Liver (tissue), 3 donors: ENCODE measurements at regions not wholly inside any gene's neighbourhood (a gene's known extent, or its start where the extent isn't known, plus 50 kb on each side); places are given as distances from the start of the nearest gene placed in this dataset.
"Not testable (repeated sequence)": the region's sequence is repeated elsewhere in the genome, so short reads cannot be mapped to it uniquely, and the experiment has no call there.

Experiments used
- CTCF ChIP-seq: fragments of 150-350 bp; IDR thresholded peaks from 2 replicates; pipeline ENCODE4 v1.5.1; 2017; ENCODE audit warnings: improper control_type of control experiment, low read depth, low read length; ENCODE audit not compliant: missing input control
- HNF4A ChIP-seq, 2 donors: conservative IDR thresholded peaks; 2 replicates each; pipeline ENCODE4 v1.6.1; 2016; ENCODE audit warnings: antibody characterized with exemption in 2 of 2, mild to moderate bottlenecking in 2 of 2
- RAD21 ChIP-seq, 2 donors: IDR thresholded peaks; 2 replicates each; pipeline ENCODE4 v1.6.1; 2016; ENCODE audit warnings: antibody characterized with exemption in 2 of 2, mild to moderate bottlenecking in 2 of 2
- REST ChIP-seq: IDR thresholded peaks from 2 replicates; pipeline ENCODE4 v1.6.1; 2016; ENCODE audit warnings: antibody characterized with exemption, mild to moderate bottlenecking
- donor health status: healthy.
- donor health status: healthy.

GRCh38 chr2:89764571-89765360 is 1073.3 kb downstream of the RPIA start:
- TF ChIP-seq CTCF; RAD21 (IDR thresholded peaks at IDR 0.05); HNF4A (conservative IDR thresholded peaks at IDR 0.05); REST: not testable (repeated sequence)
